AG04449 (cell line): ENCODE measurements at regions not wholly inside any gene's neighbourhood (a gene's known extent, or its start where the extent isn't known, plus 50 kb on each side); places are given as distances from the start of the nearest gene placed in this dataset.
A peak's percentile ranks its signal among the peaks of the same experiment; 100 is the strongest.
"Not testable (repeated sequence)": the region's sequence is repeated elsewhere in the genome, so short reads cannot be mapped to it uniquely, and the experiment has no call there.

ENCODE experiments used
- CTCF ChIA-PET: fragments of 350-600 bp; formaldehyde crosslinking; extraction: SDS; loops from one replicate; lab custom pipeline; 2021; ENCODE audit warnings: antibody characterized with exemption; lab: Yijun Ruan, JAX
- POLR2A ChIA-PET: fragments of 400-600, 350-600 bp; formaldehyde crosslinking; extraction: SDS; loops from one replicate; lab custom pipeline; 2020; ENCODE audit warnings: antibody characterized with exemption, inconsistent platforms; lab: Yijun Ruan, JAX
- DNase-seq: peaks from one replicate; pipeline ENCODE4 v3.0.0-alpha.2; 2010; ENCODE audit warnings: low read depth, low spot score
- H3K4me3 ChIP-seq: 2 replicates; pipeline ENCODE4 v1.5.1; 2011; ENCODE audit warnings: low read depth, mild to moderate bottlenecking, control low read depth, low read length
- CTCF ChIP-seq: IDR thresholded peaks from one replicate; pipeline ENCODE4 v1.5.1; 2011; ENCODE audit warnings: mild to moderate bottlenecking, moderate library complexity, low read length, control low read depth, inconsistent platforms; ENCODE audit not compliant: insufficient read depth; ENCODE audit errors: missing control alignments

GRCh38 chr10:84018826-84019225, 120.5 kb upstream of the GHITM start:
- no peak overlapping the region for H3K4me3 ChIP-seq
- TF ChIP-seq CTCF: no peak
- ChIA-PET CTCF (no interaction called here), POLR2A (no interaction called here)
- DNase-seq: no peak

- POLR2A ChIA-PET: not testable (repeated sequence)
Observed at GRCh38 chr10:84019854-84020458, 119.4 kb upstream of the GHITM start.

GRCh38 chr10:84026821-84027257, 112.5 kb upstream of the GHITM start:
- ChIA-PET CTCF (no interaction called here), POLR2A (no interaction called here)
- DNase-seq: no peak
- peak; percentile 23 for TF ChIP-seq CTCF
- H3K4me3 ChIP-seq: no peak overlapping the region

More at GRCh38 chr10:84019854-84020458, 119.4 kb upstream of the GHITM start:
- CTCF ChIA-PET, DNase-seq, H3K4me3 ChIP-seq: not testable (repeated sequence)

- ChIA-PET POLR2A (no interaction called here), CTCF (no interaction called here)
- DNase-seq: no peak
- no peak for TF ChIP-seq CTCF
- no peak overlapping the region for H3K4me3 ChIP-seq
Observed at GRCh38 chr10:84029840-84030239, 109.5 kb upstream of the GHITM start.

GRCh38 chr10:84038035-84038434, 101.3 kb upstream of the GHITM start:
- ChIA-PET CTCF (no interaction called here), POLR2A (no interaction called here)
- no peak for DNase-seq
- TF ChIP-seq CTCF: no peak
- no peak overlapping the region for H3K4me3 ChIP-seq

- CTCF ChIA-PET: interaction anchor here (1.2 kb wide), 1 partner anchor 12 kb away, joined by 4 read pairs; no protein-coding TSS in a partner anchor
- DNase-seq: no peak
- H3K4me3 ChIP-seq: no peak overlapping the region
- POLR2A ChIA-PET: no interaction called here
- no peak for TF ChIP-seq CTCF
Observed at GRCh38 chr10:84039957-84040356, 99.4 kb upstream of the GHITM start.
